ENCODE measurements at regions not wholly inside any gene's neighbourhood (a gene's known extent, or its start where the extent isn't known, plus 50 kb on each side); places are given as distances from the start of the nearest gene placed in this dataset.

GRCh38 chr2:194105358-194105757 lies 1551.7 kb upstream of the SLC39A10 start:
- DNase-seq (ENCODE audit: low read depth in 1 of 2, low spot score in 1 of 2) (no peak), FAIRE-seq (no peak), ATAC-seq (no peak)
- TF ChIP-seq EHF (CRISPR knock-in tag; IDR thresholded peaks at IDR 0.05) (no peak), ESRRA (IDR thresholded peaks at IDR 0.05; ENCODE audit: borderline replicate concordance, low read length) (no peak), BCL3 (IDR thresholded peaks at IDR 0.05) (no peak), EP300 (IDR thresholded peaks at IDR 0.05) (no peak), FOSL2 (IDR thresholded peaks at IDR 0.05) (no peak), FOSL2 (CRISPR knock-in tag; IDR thresholded peaks at IDR 0.05) (no peak), JUNB (IDR thresholded peaks at IDR 0.05) (no peak)
- Histone ChIP-seq H3K4me1 (no peaks in the 10 kb centered on the region), H3K9me3 (no peaks in the 10 kb centered on the region), H3K4me3 (no peak overlapping the region), H3K4me2 (no peak overlapping the region), H3K27ac (no peak overlapping the region)
- CTCF ChIA-PET: no interaction called here
- WGBS (ENCODE audit: missing lambda C conversion rate): 71% methylated on average over 1 of the region's 1 CpG
- POLR2A ChIA-PET: no interaction called here

- TF ChIP-seq POLR2A (IDR thresholded peaks at IDR 0.05; ENCODE audit: low read length) (no peak), HEYL (CRISPR knock-in tag; IDR thresholded peaks at IDR 0.05) (no peak), ELK1 (IDR thresholded peaks at IDR 0.05; ENCODE audit: low read depth, low read length) (no peak), EP300 (IDR thresholded peaks at IDR 0.05) (no peak), NPAS2 (CRISPR knock-in tag; IDR thresholded peaks at IDR 0.05; ENCODE audit: borderline replicate concordance) (no peak), MAX (IDR thresholded peaks at IDR 0.05) (no peak)
- CTCF ChIA-PET: no interaction called here
- ATAC-seq (no peak), FAIRE-seq (no peak), DNase-seq (ENCODE audit: low read depth in 1 of 2, low spot score in 1 of 2) (no peak)
- Histone ChIP-seq H3K4me1 (no peaks in the 10 kb centered on the region), H3K27ac (no peak overlapping the region), H3K9me3 (no peaks in the 10 kb centered on the region), H3K4me2 (no peak overlapping the region), H3K4me3 (no peak overlapping the region)
- POLR2A ChIA-PET: no interaction called here
Measured at GRCh38 chr2:194104687-194105086, 1552.3 kb upstream of the SLC39A10 start.

GRCh38 chr2:194103941-194104659 lies 1552.9 kb upstream of the SLC39A10 start:
- WGBS (ENCODE audit: missing lambda C conversion rate): 28% methylated on average over 2 of the region's 2 CpGs
- DNase-seq (ENCODE audit: low read depth in 1 of 2, low spot score in 1 of 2) (no peak), ATAC-seq (no peak), FAIRE-seq (no peak)
- CTCF ChIA-PET: no interaction called here
- Histone ChIP-seq H3K4me2 (no peak overlapping the region), H3K9me3 (no peaks in the 10 kb centered on the region), H3K4me3 (no peak overlapping the region), H3K4me1 (no peaks in the 10 kb centered on the region), H3K27ac (no peak overlapping the region)
- TF ChIP-seq BCL3 (IDR thresholded peaks at IDR 0.05) (no peak), POLR2A (IDR thresholded peaks at IDR 0.05; ENCODE audit: low read length) (no peak), HMGXB4 (CRISPR knock-in tag; IDR thresholded peaks at IDR 0.05; ENCODE audit: borderline replicate concordance) (no peak), KDM5A (IDR thresholded peaks at IDR 0.05) (no peak), POLR2AphosphoS2 (conservative IDR thresholded peaks at IDR 0.05; ENCODE audit: low read length) (no peak), ZFP36 (IDR thresholded peaks at IDR 0.05; ENCODE audit: borderline replicate concordance, partially characterized antibody) (no peak), FOSB (CRISPR knock-in tag; IDR thresholded peaks at IDR 0.05) (no peak), MAX (IDR thresholded peaks at IDR 0.05) (no peak), PBX3 (IDR thresholded peaks at IDR 0.05) (no peak), HOXB5 (CRISPR knock-in tag; IDR thresholded peaks at IDR 0.05) (no peak), HEYL (CRISPR knock-in tag; IDR thresholded peaks at IDR 0.05) (no peak), USF2 (IDR thresholded peaks at IDR 0.05) (no peak), BHLHE40 (IDR thresholded peaks at IDR 0.05; ENCODE audit: low read depth, low read length) (no peak)
- POLR2A ChIA-PET: no interaction called here
